GM23338 (cell line): ENCODE measurements at regions not wholly inside any gene's neighbourhood (a gene's known extent, or its start where the extent isn't known, plus 50 kb on each side); places are given as distances from the start of the nearest gene placed in this dataset.

Experiments
- EZH2 ChIP-seq: fragments of 200-600 bp; sonication (generic); IDR thresholded peaks from one replicate; pipeline ENCODE4 v1.8.0; 2017; ENCODE audit warnings: antibody characterized with exemption, mild to moderate bottlenecking, low read depth; ENCODE audit not compliant: unreplicated experiment
- EZH2phosphoT487 ChIP-seq: fragments of 200-600 bp; sonication (generic); IDR thresholded peaks from one replicate; pipeline ENCODE4 v1.8.1; 2018; ENCODE audit warnings: antibody characterized with exemption; ENCODE audit not compliant: unreplicated experiment
- JUNB ChIP-seq: IDR thresholded peaks from one replicate; pipeline ENCODE4 v1.6.1; 2016; ENCODE audit warnings: antibody characterized with exemption; ENCODE audit not compliant: unreplicated experiment
- POLR2AphosphoS5 ChIP-seq: IDR thresholded peaks from 2 replicates; pipeline ENCODE4 v1.6.1; 2016; ENCODE audit warnings: antibody characterized with exemption, low read depth
- STAT1 ChIP-seq: IDR thresholded peaks from one replicate; pipeline ENCODE4 v1.6.1; 2016; ENCODE audit warnings: antibody characterized with exemption; ENCODE audit not compliant: unreplicated experiment
- TF ChIP-seq, protein P1 (sequence below), 2 experiments: fragments of 200-600 bp in 1 of 2; sonication (generic) in 1 of 2; conservative IDR thresholded peaks; 2 replicates each; pipeline versions ENCODE4 v1.5.1 to v1.6.1; 2016 to 2017; ENCODE audit warnings: antibody characterized with exemption in 2 of 2, low read depth in 2 of 2, mild to moderate bottlenecking in 2 of 2, moderate library complexity in 1 of 2
- TF ChIP-seq, protein P2 (sequence below): IDR thresholded peaks from 2 replicates; pipeline ENCODE4 v1.6.1; 2016; ENCODE audit warnings: antibody characterized with exemption

DNA sequence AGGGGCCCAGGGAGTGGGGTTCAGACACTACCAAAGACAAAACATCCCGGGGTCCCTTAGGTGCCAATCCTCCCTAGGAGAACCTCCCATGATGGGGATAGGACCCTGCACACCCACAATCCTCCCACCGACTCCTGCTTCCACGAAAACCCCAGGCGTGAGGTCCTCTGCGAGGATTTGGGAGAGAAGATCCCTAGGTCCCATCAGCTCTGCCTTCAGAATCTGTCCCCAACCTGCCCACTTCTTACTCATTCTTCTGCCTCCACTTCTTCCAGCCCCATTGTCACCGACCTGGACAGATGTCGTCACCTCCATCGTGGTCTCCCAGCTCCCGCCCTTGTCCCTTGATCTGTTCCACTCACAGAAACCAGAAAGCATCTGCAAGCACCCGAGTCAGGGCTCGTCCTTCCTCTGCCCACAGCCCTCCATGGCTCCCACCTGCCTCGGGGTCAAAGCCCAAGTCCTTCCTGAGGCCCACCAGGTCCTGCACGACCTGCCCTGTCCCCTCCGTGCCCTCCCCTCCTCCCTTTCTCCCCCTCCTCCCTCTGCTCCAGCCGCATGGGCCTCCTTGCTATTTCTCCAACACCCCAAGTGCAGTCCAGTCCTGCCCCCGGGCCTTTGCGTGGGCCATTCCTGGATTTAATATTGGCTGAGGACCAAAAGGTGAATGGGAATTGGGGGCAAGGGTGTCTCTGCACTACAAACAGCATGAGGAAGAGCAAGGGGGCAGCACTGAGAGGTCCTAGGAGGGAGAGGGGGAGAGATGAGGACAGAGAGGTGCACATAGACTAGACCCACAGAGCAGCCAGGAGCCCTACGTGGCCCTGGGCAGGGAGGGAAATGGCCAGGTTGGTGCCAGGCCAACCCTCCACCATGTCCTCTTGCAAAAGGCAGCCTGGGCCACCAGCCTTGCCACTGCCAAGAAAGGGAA is 51.3 kb downstream of the PTPRS start:
- TF ChIP-seq, protein P1, sequence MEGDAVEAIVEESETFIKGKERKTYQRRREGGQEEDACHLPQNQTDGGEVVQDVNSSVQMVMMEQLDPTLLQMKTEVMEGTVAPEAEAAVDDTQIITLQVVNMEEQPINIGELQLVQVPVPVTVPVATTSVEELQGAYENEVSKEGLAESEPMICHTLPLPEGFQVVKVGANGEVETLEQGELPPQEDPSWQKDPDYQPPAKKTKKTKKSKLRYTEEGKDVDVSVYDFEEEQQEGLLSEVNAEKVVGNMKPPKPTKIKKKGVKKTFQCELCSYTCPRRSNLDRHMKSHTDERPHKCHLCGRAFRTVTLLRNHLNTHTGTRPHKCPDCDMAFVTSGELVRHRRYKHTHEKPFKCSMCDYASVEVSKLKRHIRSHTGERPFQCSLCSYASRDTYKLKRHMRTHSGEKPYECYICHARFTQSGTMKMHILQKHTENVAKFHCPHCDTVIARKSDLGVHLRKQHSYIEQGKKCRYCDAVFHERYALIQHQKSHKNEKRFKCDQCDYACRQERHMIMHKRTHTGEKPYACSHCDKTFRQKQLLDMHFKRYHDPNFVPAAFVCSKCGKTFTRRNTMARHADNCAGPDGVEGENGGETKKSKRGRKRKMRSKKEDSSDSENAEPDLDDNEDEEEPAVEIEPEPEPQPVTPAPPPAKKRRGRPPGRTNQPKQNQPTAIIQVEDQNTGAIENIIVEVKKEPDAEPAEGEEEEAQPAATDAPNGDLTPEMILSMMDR (conservative IDR thresholded peaks at IDR 0.05; ENCODE audit: low read depth in 2 of 2): peak; percentile 41 to 63
- TF ChIP-seq STAT1 (no peak), EZH2phosphoT487 (no peak), EZH2 (no peak), POLR2AphosphoS5 (no peak), JUNB (no peak)
- TF ChIP-seq, protein P2, sequence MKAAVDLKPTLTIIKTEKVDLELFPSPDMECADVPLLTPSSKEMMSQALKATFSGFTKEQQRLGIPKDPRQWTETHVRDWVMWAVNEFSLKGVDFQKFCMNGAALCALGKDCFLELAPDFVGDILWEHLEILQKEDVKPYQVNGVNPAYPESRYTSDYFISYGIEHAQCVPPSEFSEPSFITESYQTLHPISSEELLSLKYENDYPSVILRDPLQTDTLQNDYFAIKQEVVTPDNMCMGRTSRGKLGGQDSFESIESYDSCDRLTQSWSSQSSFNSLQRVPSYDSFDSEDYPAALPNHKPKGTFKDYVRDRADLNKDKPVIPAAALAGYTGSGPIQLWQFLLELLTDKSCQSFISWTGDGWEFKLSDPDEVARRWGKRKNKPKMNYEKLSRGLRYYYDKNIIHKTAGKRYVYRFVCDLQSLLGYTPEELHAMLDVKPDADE: no peak
